HG03103 (cell line): ENCODE measurements at regions not wholly inside any gene's neighbourhood (a gene's known extent, or its start where the extent isn't known, plus 50 kb on each side); places are given as distances from the start of the nearest gene placed in this dataset.
"Not testable (repeated sequence)": the region's sequence is repeated elsewhere in the genome, so short reads cannot be mapped to it uniquely, and the experiment has no call there.

Experiments
- ATAC-seq: cut with Tn5 transposase; IDR thresholded peaks from one replicate; pipeline ENCODE4 v1.9.1; 2021; ENCODE audit warnings: low read depth; ENCODE audit not compliant: unreplicated experiment

- ATAC-seq, result no peak
These were observed 119.8 kb upstream of the SPAG17 start for GRCh38 chr1:118304722-118305359.

DNA sequence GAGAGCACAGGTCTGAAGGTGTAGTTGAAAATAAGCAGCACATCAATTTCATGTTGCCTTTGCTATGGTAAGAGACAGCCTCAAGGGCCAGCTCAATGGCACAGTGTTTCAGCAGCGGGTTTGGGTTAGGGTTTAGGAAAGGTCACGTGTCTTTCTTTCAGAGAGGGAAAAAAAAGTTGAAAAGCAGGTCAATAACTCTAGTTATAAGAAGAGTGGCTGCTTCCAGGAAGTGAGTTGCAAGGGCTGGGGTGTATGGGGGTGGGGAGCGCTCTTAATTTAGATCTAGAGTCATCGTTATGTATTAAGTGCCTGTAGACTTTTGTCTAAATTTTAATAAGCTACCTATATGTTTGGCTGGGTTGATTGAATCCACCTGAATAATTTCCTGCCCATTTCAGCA is 118.5 kb upstream of the SPAG17 start:
- ATAC-seq, result no peak

GRCh38 chr1:118303064-118303463 is 118.0 kb upstream of the SPAG17 start:
- no peak for ATAC-seq

GRCh38 chr1:118302145-118302544 is 117.1 kb upstream of the SPAG17 start:
- ATAC-seq, result no peak

- ATAC-seq, result no peak
These were observed 115.8 kb upstream of the SPAG17 start for GRCh38 chr1:118300808-118301207.

DNA sequence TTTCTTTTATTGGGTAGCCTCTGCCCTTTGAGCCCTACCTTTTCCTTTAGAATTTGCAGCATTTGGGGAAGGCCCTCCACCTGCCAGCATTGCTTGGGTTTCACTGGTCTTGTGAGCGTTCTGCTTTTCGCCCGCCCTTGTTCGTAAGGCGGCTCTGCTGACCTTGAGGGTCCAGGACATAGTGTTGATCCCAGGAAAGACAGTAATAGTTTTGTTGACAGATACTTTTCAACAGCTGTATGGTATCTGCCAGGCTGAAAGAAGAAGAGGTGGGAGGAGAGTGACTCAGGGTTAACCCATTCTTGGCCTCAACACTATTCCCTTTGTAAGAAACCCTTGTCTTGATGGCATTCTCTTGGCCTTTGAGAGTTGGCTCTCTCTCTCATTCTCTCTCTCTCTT is 113.4 kb upstream of the SPAG17 start:
- ATAC-seq, result no peak

- no peak for ATAC-seq
These were observed 112.5 kb upstream of the SPAG17 start for GRCh38 chr1:118297521-118297920.

DNA sequence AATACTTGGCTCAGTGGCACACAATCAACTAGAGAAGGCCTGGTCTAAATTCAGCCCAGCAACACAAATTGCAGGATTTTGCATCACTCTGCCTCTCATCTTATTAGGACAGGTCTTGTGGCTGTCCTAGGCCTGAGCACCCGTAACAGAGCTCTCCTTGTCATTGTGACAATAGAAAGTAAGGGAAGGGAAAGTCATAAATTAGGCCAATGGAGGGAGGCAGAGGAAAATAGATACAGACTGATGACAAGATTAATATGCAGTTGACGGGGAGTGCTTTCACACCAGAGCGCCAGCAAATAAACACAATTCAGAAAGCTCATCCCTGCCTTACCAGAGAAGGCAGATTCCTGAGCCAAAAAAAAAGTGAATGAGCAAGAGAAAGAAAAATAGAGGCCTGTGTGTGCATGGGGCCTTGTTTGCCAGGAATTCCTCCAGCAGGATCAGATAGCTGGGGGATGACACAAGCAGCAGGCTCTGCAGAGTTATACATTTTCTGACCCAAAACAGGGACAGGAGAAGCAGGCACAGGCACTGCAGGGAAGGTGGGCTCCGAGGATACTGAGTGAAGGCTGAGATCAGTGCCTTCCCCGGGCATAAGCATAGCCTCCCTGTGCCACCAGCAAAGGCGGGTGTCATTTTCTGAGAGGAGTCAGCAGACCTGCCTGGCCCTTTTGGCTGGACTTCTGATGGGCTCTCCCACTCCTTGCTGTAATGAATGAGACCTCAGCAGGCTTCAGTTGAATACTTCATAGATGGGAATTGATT is 110.0 kb upstream of the SPAG17 start:
- no peak for ATAC-seq

DNA sequence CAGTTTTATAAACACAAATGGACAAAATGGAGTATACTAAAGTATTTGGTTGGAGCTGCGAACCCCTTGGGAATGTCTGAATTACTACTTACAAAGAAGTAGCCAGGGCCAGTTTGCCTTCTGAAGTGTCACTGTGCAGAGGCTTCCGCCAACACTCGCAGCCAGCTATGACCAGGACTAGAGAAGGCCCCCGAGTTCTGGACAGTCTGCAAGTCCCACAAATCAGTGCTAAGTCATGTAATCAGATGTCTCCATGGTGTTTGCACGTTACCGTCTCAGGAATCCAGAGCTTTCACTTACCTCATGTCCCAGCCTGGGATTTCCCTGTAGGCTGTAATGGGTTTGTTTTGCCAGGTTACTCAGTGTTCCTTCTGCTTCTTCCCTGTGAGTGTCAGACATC is 106.6 kb upstream of the SPAG17 start:
- ATAC-seq, result no peak

GRCh38 chr1:118290571-118290970 is 105.5 kb upstream of the SPAG17 start:
- no peak for ATAC-seq

DNA sequence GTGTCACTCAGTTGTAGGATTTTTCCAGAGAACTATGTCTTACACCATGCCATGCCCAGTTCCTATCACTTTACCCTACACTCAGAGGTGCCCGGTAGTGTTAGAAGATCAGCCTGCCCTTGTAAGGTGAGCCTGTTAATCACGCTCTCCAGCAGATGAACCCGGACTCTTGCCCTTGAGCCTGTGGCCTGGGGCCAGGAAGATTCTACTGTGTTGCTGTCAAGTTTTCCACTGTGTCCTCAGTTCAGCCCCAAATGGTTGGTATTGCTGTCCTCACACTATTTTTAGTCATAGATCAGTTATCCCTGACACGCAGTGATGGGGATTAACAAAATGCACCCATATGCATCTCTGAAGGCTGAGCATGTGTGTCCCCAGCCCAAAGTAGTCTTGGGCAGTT is 105.0 kb upstream of the SPAG17 start:
- no peak for ATAC-seq

GRCh38 chr1:118280656-118281055 is 95.6 kb upstream of the SPAG17 start:
- not testable (repeated sequence) for ATAC-seq

- ATAC-seq, result no peak
These were observed 90.6 kb upstream of the SPAG17 start for GRCh38 chr1:118275472-118276115.

DNA sequence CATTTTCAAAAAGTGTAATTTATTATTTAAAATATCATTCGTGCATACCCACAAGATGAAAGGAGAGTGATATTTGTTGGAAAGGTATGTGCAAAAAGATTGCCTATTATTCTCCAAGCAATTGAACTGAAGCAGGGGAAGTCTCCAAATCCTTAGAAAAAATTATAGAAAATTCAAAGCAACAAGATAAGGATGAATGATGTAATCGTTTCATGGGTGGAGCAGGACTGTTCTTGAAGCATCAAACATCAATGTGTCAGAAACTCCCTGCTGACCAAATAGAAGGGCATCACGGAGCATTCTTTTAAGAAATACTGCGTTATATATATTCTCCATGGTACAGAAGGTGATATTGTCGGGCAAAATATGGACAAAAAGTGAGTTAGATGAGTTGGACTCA is 87.9 kb upstream of the SPAG17 start:
- ATAC-seq, result no peak

- no peak for ATAC-seq
These were observed 86.9 kb upstream of the SPAG17 start for GRCh38 chr1:118271883-118272282.

DNA sequence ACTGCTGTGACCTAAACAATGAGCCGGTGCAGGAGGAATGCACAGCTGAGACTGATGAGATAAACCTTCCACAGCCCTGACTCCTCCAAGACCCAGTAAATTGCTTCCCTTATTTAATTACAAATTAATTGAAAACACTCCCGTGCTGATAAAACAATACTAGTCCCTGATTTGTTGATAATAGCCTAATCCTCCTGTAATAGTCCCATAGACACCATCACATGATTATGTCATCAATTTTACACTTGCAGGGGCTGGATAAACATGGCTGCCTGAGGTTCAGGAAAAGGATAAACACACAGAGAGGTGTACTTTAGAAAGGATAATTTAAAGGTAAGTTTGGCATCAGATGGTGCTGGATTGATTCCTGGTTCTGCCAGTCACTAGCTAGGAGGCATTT is 84.6 kb upstream of the SPAG17 start:
- no peak for ATAC-seq

DNA sequence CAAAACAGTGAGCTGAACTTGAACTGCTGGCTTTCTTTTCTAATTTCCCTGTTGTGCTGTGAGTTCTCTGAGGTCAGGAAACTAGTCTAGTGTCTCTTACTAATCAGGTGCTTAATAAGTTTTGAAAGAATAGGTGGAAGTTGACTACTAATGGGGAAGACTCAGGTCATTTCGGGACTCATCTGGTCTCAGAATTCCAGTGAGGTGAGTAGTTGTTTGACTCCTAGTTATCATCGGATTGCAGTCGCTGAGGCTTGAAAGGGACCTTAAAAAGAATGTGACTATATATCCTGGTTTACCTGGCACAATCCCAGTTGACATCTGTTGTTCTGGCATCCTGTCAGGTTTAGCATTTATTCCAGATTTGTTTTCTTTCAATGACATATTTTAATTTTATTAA is 81.4 kb upstream of the SPAG17 start:
- no peak for ATAC-seq

DNA sequence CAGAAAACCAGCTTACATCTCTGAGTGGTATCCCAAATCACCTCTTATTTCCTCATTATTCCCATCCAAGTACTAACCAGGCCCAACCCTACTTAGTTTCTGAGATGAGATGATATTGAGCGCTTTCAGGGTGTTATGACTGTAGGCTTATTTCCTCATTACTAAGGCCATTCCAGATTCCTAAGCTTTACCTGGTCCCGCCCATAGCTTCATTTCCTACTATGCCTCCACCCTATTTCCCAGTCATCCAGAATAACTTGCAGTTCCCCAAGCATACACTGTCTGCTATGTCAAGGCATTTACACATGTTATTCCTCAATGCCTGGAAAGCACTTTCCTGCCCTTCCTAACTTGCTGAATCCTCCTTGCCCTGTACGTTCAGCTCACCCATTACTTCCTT is 79.3 kb upstream of the SPAG17 start:
- no peak for ATAC-seq

DNA sequence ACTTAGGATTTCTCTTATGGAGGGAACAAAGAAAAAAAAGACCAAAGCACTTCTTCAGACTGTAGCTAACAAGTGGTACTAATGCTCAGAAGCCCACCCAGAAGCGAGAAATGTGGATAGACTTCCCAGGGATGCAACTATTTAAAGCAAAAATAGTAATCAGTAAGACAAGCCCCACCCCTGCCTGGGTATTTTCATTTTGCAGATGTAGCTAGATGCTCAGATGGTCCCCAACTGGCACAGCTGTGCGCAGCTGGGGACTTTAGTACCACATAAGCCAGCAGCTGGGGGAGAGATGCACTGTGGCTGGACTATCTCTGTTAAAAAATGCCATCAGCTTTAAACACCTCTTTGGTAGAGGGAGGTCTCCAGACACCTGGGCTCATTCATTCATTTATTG is 77.8 kb upstream of the SPAG17 start:
- no peak for ATAC-seq

DNA sequence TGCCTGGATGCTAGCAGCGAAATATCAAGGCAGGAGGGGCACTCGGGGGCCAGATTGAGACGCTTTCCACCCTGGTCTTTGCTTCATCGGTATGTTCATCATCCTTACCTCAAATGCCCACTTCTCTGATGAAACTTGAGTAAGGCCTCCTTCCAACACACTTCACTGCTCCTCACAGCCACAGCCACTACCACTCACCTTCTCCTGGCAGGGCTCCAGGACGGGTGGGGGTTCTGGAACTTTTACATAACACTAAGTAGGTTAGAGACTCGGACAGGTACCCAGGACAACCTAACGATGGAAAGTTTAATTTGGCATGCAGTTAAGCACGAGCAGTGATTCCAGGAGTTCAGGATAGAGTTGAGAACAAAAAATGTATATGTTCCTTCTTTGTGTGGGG is 73.9 kb upstream of the SPAG17 start:
- ATAC-seq, result no peak

- ATAC-seq, result no peak
These were observed 72.9 kb upstream of the SPAG17 start for GRCh38 chr1:118257946-118258345.
